AG10803 (cell line): ENCODE measurements at regions not wholly inside any gene's neighbourhood (a gene's known extent, or its start where the extent isn't known, plus 50 kb on each side); places are given as distances from the start of the nearest gene placed in this dataset.
"Not testable (repeated sequence)": the region's sequence is repeated elsewhere in the genome, so short reads cannot be mapped to it uniquely, and the experiment has no call there.

Experiments
- DNase-seq: peaks from one replicate; pipeline ENCODE4 v3.0.0; 2010; ENCODE audit warnings: low read depth
- H3K4me3 ChIP-seq: 2 replicates; pipeline ENCODE4 v1.5.1; 2011; ENCODE audit warnings: mild to moderate bottlenecking, low read length, control low read depth
- CTCF ChIP-seq: conservative IDR thresholded peaks from 2 replicates; pipeline ENCODE4 v1.5.1; 2011; ENCODE audit warnings: mild to moderate bottlenecking, low read length, control low read depth, inconsistent platforms

- no peak overlapping the region for H3K4me3 ChIP-seq
- DNase-seq, result no peak
- TF ChIP-seq CTCF, result no peak
Measured at GRCh38 chr10:109592391-109592790, 330.9 kb downstream of the XPNPEP1 start.

GRCh38 chr10:109591601-109592000, 331.7 kb downstream of the XPNPEP1 start:
- no peak for TF ChIP-seq CTCF
- DNase-seq, result no peak
- H3K4me3 ChIP-seq, result no peak overlapping the region

GRCh38 chr10:109588259-109588658, 335.1 kb downstream of the XPNPEP1 start:
- H3K4me3 ChIP-seq, result no peak overlapping the region
- no peak for TF ChIP-seq CTCF
- no peak for DNase-seq

- no peak for DNase-seq
- no peak overlapping the region for H3K4me3 ChIP-seq
- TF ChIP-seq CTCF, result no peak
Measured at GRCh38 chr10:109587366-109587765, 335.9 kb downstream of the XPNPEP1 start.

- no peak for TF ChIP-seq CTCF
- no peak for DNase-seq
- no peak overlapping the region for H3K4me3 ChIP-seq
Measured at GRCh38 chr10:109556399-109556798, 366.9 kb downstream of the XPNPEP1 start.

- DNase-seq, H3K4me3 ChIP-seq: not testable (repeated sequence)
Measured at GRCh38 chr10:109542050-109542603, 381.2 kb downstream of the XPNPEP1 start.

- TF ChIP-seq CTCF, result no peak
- H3K4me3 ChIP-seq, result no peak overlapping the region
- no peak for DNase-seq
Measured at GRCh38 chr10:109534193-109534592, 389.1 kb downstream of the XPNPEP1 start.

GRCh38 chr10:109529258-109529657, 394.1 kb downstream of the XPNPEP1 start:
- H3K4me3 ChIP-seq, result no peak overlapping the region
- DNase-seq, result no peak
- no peak for TF ChIP-seq CTCF
